GM18508 (cell line): ENCODE measurements at regions not wholly inside any gene's neighbourhood (a gene's known extent, or its start where the extent isn't known, plus 50 kb on each side); places are given as distances from the start of the nearest gene placed in this dataset.
"Not testable (repeated sequence)": the region's sequence is repeated elsewhere in the genome, so short reads cannot be mapped to it uniquely, and the experiment has no call there.

ENCODE experiments used
- ATAC-seq: cut with Tn5 transposase; IDR thresholded peaks from one replicate; pipeline ENCODE4 v1.9.1; 2021; ENCODE audit warnings: moderate number of reproducible peaks; ENCODE audit not compliant: insufficient read depth, unreplicated experiment

- ATAC-seq, result no peak
Measured at GRCh38 chr2:128602699-128603101, 284.0 kb upstream of the HS6ST1 start.

DNA sequence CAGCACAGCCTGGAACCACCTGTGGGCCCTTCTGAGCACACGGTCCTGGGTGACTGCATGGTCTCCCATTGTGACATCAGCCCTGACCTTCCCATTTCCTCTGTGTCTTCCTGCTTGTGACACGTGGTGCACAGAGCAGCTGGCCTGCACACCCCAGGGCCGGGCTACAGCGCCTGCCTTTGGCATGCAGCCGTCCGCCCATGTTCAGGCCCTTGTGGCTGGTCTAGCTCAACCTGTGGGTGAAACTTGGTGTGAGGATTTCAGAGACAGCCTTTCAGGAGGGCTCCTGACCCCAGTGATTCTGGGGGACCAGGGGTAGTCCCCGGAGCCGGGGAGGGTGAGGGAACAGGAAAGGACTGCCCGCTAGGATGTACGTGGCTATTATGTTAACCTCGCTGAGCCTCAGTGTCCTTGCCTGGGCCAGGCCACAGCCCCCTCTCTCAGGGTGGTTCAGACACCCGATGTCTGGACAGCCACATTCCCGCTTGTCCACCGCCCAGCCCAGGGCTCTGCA, 284.8 kb upstream of the HS6ST1 start:
- no peak for ATAC-seq

GRCh38 chr2:128604045-128604444, 285.4 kb upstream of the HS6ST1 start:
- ATAC-seq, result no peak

DNA sequence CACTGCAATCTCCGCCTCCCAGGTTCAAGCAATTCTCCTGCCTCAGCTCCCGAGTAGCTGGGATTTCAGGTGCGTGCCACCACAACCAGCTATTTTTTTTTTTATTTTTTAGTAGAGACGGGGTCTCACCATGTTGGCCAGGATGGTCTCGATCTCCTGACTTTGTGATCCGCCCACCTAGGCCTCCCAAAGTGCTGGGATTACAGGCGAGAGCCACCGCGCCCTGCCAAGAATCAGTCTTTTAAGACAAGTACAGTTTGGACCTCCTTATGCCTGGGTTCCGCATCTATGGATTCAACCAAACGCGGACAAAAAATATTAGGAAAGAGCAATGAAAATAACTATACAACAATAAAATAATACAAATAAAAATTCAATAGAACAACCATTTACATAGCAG, 285.9 kb upstream of the HS6ST1 start:
- ATAC-seq, result not testable (repeated sequence)

GRCh38 chr2:128605421-128605820, 286.8 kb upstream of the HS6ST1 start:
- ATAC-seq, result no peak

DNA sequence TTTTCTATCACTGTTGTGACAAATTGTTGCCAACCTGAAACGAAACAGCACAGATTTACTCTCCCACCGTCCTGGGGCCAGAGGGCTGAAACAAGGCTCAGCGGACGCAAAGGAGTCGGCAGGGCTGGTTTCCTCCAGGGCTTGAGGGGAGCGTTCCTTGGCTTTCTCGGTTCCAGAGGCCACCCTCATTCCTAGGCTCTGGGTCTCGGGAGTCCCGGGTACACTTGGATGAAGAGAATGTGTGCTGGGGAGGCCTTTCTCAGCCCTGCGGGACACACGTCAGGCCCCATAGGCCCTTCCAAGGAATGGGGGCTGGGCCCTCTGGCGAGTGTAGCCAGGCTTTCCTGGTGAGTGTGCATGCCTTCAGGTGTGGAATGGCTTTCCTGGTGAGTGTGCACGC, 287.3 kb upstream of the HS6ST1 start:
- no peak for ATAC-seq

DNA sequence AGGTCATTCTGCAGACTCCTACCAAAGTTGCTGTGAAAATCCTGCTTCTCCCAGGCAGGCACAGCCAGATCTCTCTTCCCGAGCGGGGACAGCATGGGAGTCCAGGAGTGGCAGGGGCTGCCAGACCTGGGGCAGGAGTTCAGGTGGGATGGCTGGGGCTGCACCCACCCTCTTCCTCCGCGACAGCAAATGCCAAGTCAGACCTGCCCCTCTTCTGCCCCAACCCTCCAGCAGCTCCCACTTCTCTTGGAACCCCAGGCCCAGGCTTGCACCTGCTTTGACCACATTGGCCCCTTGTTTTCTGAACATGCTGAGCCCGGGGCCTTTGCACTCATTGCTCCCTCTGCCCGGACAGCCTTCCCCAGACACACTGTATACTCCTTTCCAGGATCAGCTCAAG, 288.2 kb upstream of the HS6ST1 start:
- ATAC-seq, result no peak

GRCh38 chr2:128607440-128607839, 288.8 kb upstream of the HS6ST1 start:
- no peak for ATAC-seq

- ATAC-seq, result no peak
Measured at GRCh38 chr2:128607911-128608506, 289.3 kb upstream of the HS6ST1 start.

DNA sequence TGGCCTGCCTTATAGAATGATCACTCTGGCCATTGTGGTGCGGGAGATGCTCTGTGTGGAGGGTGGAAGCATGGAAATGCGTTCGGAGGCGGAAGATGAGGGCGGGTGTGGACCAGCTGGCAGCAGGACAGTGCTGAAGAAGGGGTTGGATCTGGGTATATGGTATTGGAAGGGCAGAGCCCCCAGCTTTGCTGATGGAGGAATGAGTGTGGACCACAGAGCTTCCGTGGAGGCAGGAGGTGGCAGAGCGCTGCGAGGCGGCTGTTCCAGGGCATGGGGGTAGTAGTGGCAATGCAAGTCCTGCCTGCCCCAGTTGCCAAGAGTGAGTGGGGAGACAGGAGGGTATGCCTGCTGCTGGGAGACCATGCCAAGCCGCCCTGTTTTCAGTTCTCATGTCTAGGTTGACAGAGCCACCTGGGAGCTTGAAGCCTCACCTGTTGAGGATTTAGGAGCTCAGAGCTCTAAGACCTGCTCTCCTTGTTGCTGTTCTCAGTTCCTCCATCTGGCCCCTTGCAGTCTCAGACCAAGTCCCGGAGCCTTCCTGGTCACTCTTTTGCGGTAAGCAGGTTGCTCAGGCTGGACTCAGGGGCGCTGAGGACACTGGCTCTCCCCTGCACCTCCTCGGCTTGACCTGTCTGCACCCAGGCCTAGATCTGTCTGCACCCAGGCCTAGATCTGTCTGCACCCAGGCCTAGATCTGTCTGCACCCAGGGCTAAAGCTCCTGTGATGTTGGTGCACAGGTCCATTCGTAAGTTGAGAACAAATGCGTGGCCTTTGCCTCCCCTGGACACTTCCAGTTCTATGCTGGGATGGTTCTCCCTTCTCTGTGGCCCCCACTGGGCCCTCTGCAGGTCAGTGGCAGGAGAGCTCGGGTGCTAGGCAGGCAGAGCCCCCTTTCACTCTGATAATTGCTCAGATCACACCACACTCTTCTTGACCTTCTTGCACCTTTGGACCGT, 290.5 kb upstream of the HS6ST1 start:
- ATAC-seq, result no peak

- no peak for ATAC-seq
Measured at GRCh38 chr2:128610496-128610895, 291.8 kb upstream of the HS6ST1 start.

GRCh38 chr2:128611421-128612320, 293.0 kb upstream of the HS6ST1 start:
- no peak for ATAC-seq

- ATAC-seq, result no peak
Measured at GRCh38 chr2:128612628-128613027, 294.0 kb upstream of the HS6ST1 start.

DNA sequence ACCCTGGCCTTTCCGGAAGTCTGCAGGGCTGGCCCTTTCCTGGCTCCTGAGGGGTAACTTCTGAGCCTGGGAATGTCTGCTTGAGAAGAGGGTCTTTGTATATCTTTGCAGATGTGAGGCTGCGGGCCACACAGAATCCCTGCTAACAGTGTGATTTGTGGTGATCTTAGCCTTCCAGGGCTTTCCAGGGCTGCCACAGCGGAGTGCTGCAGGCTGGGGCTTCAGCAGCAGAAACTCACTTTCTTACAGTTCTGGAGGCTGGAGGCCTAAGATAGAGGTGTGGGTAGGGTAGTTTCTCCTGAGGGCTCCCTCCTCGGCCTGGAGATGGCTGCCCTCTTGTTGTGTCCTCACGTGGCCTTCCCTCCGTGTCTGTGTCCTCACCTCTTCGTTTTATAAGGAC, 294.7 kb upstream of the HS6ST1 start:
- ATAC-seq, result no peak

DNA sequence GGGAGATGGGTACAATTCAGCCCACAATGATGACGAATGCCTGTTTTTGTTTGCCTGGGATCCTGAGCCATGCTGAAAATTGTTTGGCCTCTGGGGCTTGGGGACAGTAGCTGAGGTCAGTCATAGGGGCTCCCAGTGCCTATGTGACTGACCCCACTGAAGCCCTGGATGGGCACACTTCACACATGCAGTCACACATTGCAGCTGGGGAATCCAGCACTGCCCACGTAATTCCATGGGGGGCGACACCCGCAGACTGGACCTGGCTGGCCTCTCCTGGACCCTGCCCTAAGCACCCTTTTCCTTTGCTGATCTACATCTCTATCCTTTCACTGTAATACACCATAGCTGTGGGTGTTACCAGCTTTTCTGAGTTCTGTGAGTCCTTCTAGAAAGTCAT, 295.2 kb upstream of the HS6ST1 start:
- ATAC-seq, result no peak

- ATAC-seq, result not testable (repeated sequence)
Measured at GRCh38 chr2:128614907-128615306, 296.2 kb upstream of the HS6ST1 start.

- ATAC-seq, result no peak
Measured at GRCh38 chr2:128615571-128615970, 296.9 kb upstream of the HS6ST1 start.

- ATAC-seq, result no peak
Measured at GRCh38 chr2:128617029-128617590, 298.4 kb upstream of the HS6ST1 start.

DNA sequence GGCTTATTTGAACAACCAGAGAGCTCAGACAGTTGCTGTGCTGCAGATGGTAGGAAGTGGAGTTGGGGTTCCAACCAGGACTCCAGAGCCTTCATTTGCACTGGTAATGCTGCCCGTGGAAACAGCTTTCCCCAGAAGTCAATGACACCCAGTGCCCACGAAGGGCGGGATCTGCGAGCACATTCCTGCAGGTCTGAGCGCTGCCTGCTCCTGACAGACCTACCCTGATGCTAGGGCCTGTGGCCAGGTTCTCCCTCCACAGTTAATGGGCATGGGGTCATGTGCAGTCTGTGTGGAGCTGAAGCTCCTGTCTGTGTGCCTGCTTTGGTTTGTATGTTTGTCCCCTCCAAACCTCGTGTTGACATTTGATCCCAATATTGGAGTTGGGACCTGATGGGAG, 299.0 kb upstream of the HS6ST1 start:
- ATAC-seq, result no peak

GRCh38 chr2:128618642-128619041, 300.0 kb upstream of the HS6ST1 start:
- ATAC-seq, result no peak
